HCT116 (cell line): ENCODE measurements at regions not wholly inside any gene's neighbourhood (a gene's known extent, or its start where the extent isn't known, plus 50 kb on each side); places are given as distances from the start of the nearest gene placed in this dataset.

Experiments used
- CEBPB ChIP-seq: IDR thresholded peaks from 2 replicates; pipeline ENCODE4 v1.6.1; 2012; ENCODE audit warnings: low read depth
- CTCF ChIP-seq, 3 experiments: fragments of 200-600 bp in 1 of 3; sonication (generic) in 1 of 3; IDR thresholded peaks in 2 of 3; conservative IDR thresholded peaks in 1 of 3; 2 replicates each; pipeline ENCODE4 v1.5.1; 2012 to 2017; ENCODE audit warnings: low read depth in 2 of 3, low read length in 2 of 3, antibody characterized with exemption in 1 of 3, borderline replicate concordance in 1 of 3, control low read depth in 1 of 3, mild to moderate bottlenecking in 1 of 3, mixed read lengths in 1 of 3, mixed run types in 1 of 3, moderate library complexity in 1 of 3; ENCODE audit not compliant: insufficient read depth in 1 of 3
- EZH2phosphoT487 ChIP-seq: fragments of 200-600 bp; IDR thresholded peaks from 2 replicates; pipeline ENCODE4 v1.6.1; 2018; ENCODE audit warnings: antibody characterized with exemption, borderline replicate concordance
- POLR2AphosphoS5 ChIP-seq: IDR thresholded peaks from 2 replicates; pipeline ENCODE4 v1.6.1; 2011; ENCODE audit warnings: mild to moderate bottlenecking, low read depth, low read length, moderate library complexity
- ZNF274 ChIP-seq: fragments of 200-500 bp; sonication (Bioruptor generic); IDR thresholded peaks from 2 replicates; pipeline ENCODE4 v1.6.1; 2014; ENCODE audit warnings: mild to moderate bottlenecking, low read depth, low read length, inconsistent platforms
- TF ChIP-seq, protein P1 (sequence below): IDR thresholded peaks from 2 replicates; pipeline ENCODE4 v1.6.1; 2012

DNA sequence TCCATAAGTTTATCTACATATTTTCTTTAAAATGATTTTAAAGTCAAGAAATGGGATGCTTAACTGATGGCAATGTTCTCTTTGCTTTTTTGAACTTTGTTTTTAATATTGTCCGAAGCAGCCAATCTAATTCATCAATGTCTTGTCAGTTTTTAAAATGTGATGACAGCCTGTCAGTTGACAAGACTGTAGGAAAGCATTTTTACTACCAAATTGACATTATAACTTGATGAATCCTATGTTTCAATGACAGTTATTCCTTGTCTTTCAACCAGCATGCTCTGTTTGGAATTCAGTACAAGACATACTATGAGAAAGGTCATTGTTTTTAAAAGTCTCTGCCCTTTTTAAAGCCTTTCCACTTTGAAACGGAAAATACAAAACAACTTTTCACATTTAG is 1073.2 kb downstream of the TMTC2 start:
- no peak for TF ChIP-seq CEBPB
- no peak for TF ChIP-seq ZNF274
- TF ChIP-seq CTCF (IDR thresholded peaks at IDR 0.05 in 2 of 3, conservative IDR thresholded peaks at IDR 0.05 in 1 of 3; ENCODE audit: borderline replicate concordance in 1 of 3, insufficient read depth in 1 of 3, low read depth in 2 of 3, low read length in 2 of 3) = no peak
- no peak for TF ChIP-seq EZH2phosphoT487
- TF ChIP-seq, protein P1, sequence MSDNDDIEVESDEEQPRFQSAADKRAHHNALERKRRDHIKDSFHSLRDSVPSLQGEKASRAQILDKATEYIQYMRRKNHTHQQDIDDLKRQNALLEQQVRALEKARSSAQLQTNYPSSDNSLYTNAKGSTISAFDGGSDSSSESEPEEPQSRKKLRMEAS = no peak
- TF ChIP-seq POLR2AphosphoS5 = no peak
